ENCODE measurements at regions not wholly inside any gene's neighbourhood (a gene's known extent, or its start where the extent isn't known, plus 50 kb on each side); places are given as distances from the start of the nearest gene placed in this dataset.

- no peak overlapping the region for H3K4me3 ChIP-seq
- 65 to 77% (median 74%) methylated on average over 5 of the region's 5 CpGs for WGBS, 3 donors
- no peaks in the 10 kb centered on the region for H3K9me3 ChIP-seq
- no peak for TF ChIP-seq POLR2A (IDR thresholded peaks at IDR 0.05)
- TF ChIP-seq, protein P1, sequence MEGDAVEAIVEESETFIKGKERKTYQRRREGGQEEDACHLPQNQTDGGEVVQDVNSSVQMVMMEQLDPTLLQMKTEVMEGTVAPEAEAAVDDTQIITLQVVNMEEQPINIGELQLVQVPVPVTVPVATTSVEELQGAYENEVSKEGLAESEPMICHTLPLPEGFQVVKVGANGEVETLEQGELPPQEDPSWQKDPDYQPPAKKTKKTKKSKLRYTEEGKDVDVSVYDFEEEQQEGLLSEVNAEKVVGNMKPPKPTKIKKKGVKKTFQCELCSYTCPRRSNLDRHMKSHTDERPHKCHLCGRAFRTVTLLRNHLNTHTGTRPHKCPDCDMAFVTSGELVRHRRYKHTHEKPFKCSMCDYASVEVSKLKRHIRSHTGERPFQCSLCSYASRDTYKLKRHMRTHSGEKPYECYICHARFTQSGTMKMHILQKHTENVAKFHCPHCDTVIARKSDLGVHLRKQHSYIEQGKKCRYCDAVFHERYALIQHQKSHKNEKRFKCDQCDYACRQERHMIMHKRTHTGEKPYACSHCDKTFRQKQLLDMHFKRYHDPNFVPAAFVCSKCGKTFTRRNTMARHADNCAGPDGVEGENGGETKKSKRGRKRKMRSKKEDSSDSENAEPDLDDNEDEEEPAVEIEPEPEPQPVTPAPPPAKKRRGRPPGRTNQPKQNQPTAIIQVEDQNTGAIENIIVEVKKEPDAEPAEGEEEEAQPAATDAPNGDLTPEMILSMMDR (IDR thresholded peaks at IDR 0.05), result no peak
- TF ChIP-seq EP300 (IDR thresholded peaks at IDR 0.05), result no peak
- no peaks in the 10 kb centered on the region for H3K27me3 ChIP-seq
- H3K36me3 ChIP-seq, result no peaks in the 10 kb centered on the region
- H3K4me1 ChIP-seq (ENCODE audit: insufficient read depth), result no peaks in the 10 kb centered on the region
- no peak overlapping the region for H3K27ac ChIP-seq
- no peak for DNase-seq
- intact Hi-C loops (cut with DNase I), result no loop called here
Observed at GRCh38 chr22:22406445-22407027, 102.0 kb downstream of the ZNF280B start.

GRCh38 chr22:22407061-22407460 is 101.5 kb downstream of the ZNF280B start:
- H3K4me3 ChIP-seq, result no peak overlapping the region
- no peaks in the 10 kb centered on the region for H3K27me3 ChIP-seq
- H3K9me3 ChIP-seq, result no peaks in the 10 kb centered on the region
- WGBS, 3 donors, result 66 to 77% (median 71%) methylated on average over 5 of the region's 5 CpGs
- no peak for DNase-seq
- TF ChIP-seq, protein P1 (IDR thresholded peaks at IDR 0.05), result no peak
- TF ChIP-seq EP300 (IDR thresholded peaks at IDR 0.05) (no peak), POLR2A (IDR thresholded peaks at IDR 0.05) (no peak)
- no peaks in the 10 kb centered on the region for H3K4me1 ChIP-seq (ENCODE audit: insufficient read depth)
- intact Hi-C loops (cut with DNase I), result no loop called here
- H3K27ac ChIP-seq, result no peak overlapping the region
- no peaks in the 10 kb centered on the region for H3K36me3 ChIP-seq

DNA sequence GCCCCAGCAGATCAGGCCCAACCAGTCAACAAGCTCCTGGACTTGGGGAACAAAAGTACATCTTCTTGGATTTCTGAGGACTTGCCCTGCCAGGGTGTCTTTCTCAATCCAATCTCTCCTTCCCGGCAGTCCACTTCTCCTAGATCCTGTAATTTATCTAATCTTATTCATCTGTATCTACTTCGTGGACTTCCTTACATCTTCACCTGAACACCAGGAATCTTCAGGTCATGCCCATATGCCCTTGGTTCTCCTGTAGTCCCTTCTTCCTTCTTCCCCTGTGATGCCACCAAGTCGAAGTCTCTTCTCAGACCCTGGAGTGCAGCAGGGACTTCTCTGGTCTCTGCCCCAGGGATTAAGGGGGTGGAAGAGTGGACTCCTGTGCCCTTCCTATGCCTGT is 100.3 kb downstream of the ZNF280B start:
- intact Hi-C loops (cut with DNase I), result no loop called here

GRCh38 chr22:22408731-22409696 is 99.5 kb downstream of the ZNF280B start:
- no peak overlapping the region for H3K4me3 ChIP-seq
- 43 to 51% (median 46%) methylated on average over 14 of the region's 14 CpGs for WGBS, 3 donors
- intact Hi-C loops (cut with DNase I), result no loop called here
- H3K4me1 ChIP-seq (ENCODE audit: insufficient read depth), result no peaks in the 10 kb centered on the region
- peak in 2 of 5 donors; percentile 29 to 43 for DNase-seq
- H3K27me3 ChIP-seq, result no peaks in the 10 kb centered on the region
- no peak for TF ChIP-seq POLR2A (IDR thresholded peaks at IDR 0.05)
- TF ChIP-seq EP300 (IDR thresholded peaks at IDR 0.05), result no peak
- TF ChIP-seq, protein P1 (IDR thresholded peaks at IDR 0.05), result no peak
- H3K27ac ChIP-seq, result no peak overlapping the region
- no peaks in the 10 kb centered on the region for H3K36me3 ChIP-seq
- no peaks in the 10 kb centered on the region for H3K9me3 ChIP-seq

More for the DNA sequence above, 100.3 kb downstream of the ZNF280B start:
- no peaks in the 10 kb centered on the region for H3K27me3 ChIP-seq
- H3K9me3 ChIP-seq, result no peaks in the 10 kb centered on the region
- 60 to 65% (median 62%) methylated on average over 3 of the region's 3 CpGs for WGBS, 3 donors
- DNase-seq, result no peak
- no peak overlapping the region for H3K27ac ChIP-seq
- no peaks in the 10 kb centered on the region for H3K36me3 ChIP-seq
- TF ChIP-seq EP300 (IDR thresholded peaks at IDR 0.05) (no peak), POLR2A (IDR thresholded peaks at IDR 0.05) (no peak)
- TF ChIP-seq, protein P1 (IDR thresholded peaks at IDR 0.05), result no peak
- no peaks in the 10 kb centered on the region for H3K4me1 ChIP-seq (ENCODE audit: insufficient read depth)
- no peak overlapping the region for H3K4me3 ChIP-seq

Measured in ovary (tissue), 7 donors.